Karpas-422 (cell line): ENCODE measurements at regions not wholly inside any gene's neighbourhood (a gene's known extent, or its start where the extent isn't known, plus 50 kb on each side); places are given as distances from the start of the nearest gene placed in this dataset.

Experiments
- DNase-seq: peaks from one replicate; pipeline ENCODE4 v3.0.0-alpha.2; 2015
- H2AFZ ChIP-seq: fragments of 200-600 bp; sonication (generic); 2 replicates; pipeline ENCODE4 v1.6.1; 2014; ENCODE audit warnings: antibody characterized with exemption, low read length, mixed read lengths
- H3K27ac ChIP-seq: fragments of 200-600 bp; sonication (generic); 2 replicates; pipeline ENCODE4 v1.5.1; 2014; ENCODE audit warnings: mild to moderate bottlenecking, low read length, moderate library complexity
- H3K27me3 ChIP-seq: fragments of 200-600 bp; sonication (generic); 2 replicates; pipeline ENCODE4 v1.6.1; 2014; ENCODE audit warnings: low read length, mixed read lengths
- H3K36me3 ChIP-seq: fragments of 200-600 bp; sonication (generic); 2 replicates; pipeline ENCODE4 v1.6.1; 2014; ENCODE audit warnings: low read length, mixed read lengths; ENCODE audit not compliant: insufficient read depth
- H3K4me1 ChIP-seq: fragments of 200-600 bp; sonication (generic); 2 replicates; pipeline ENCODE4 v1.6.1; 2014; ENCODE audit warnings: mild to moderate bottlenecking, low read length, mixed read lengths
- H3K4me2 ChIP-seq: fragments of 200-600 bp; sonication (generic); 2 replicates; pipeline ENCODE4 v1.6.1; 2014; ENCODE audit warnings: low read length, low read depth, mild to moderate bottlenecking; ENCODE audit not compliant: poor library complexity, severe bottlenecking
- H3K4me3 ChIP-seq: fragments of 200-600 bp; sonication (generic); 2 replicates; pipeline ENCODE4 v1.5.1; 2014; ENCODE audit warnings: mild to moderate bottlenecking, antibody characterized with exemption, low read length, mixed read lengths
- H3K79me2 ChIP-seq: fragments of 200-600 bp; sonication (generic); 2 replicates; pipeline ENCODE4 v1.6.1; 2014; ENCODE audit warnings: mild to moderate bottlenecking, low read length, mixed read lengths
- H3K9ac ChIP-seq: fragments of 200-600 bp; sonication (generic); 2 replicates; pipeline ENCODE4 v1.6.0; 2014; ENCODE audit warnings: low read length
- H3K9me2 ChIP-seq: fragments of 200-600 bp; sonication (generic), shearing (Covaris generic); replicated peaks from 2 replicates; pipeline ENCODE4 v1.6.0; 2014; ENCODE audit warnings: mild to moderate bottlenecking, low read length, moderate library complexity; ENCODE audit not compliant: insufficient read depth
- H3K9me3 ChIP-seq: fragments of 300-700, 200-600 bp; sonication (generic); 2 replicates; pipeline ENCODE4 v1.6.1; 2014; ENCODE audit warnings: low read length, mixed read lengths
- H4K20me1 ChIP-seq: fragments of 200-600 bp; sonication (generic); 2 replicates; pipeline ENCODE4 v1.6.1; 2014; ENCODE audit warnings: mild to moderate bottlenecking, antibody characterized with exemption, low read length, low read depth; ENCODE audit not compliant: insufficient read depth

- Histone ChIP-seq H3K9me2 (no peaks in the 10 kb centered on the region), H3K4me3 (no peak overlapping the region), H3K4me1 (no peaks in the 10 kb centered on the region), H3K27ac (no peak overlapping the region), H3K9me3 (no peaks in the 10 kb centered on the region), H3K27me3 (no peaks in the 10 kb centered on the region), H3K9ac (no peak overlapping the region), H3K79me2 (no peaks in the 10 kb centered on the region), H3K4me2 (no peak overlapping the region), H2AFZ (no peak overlapping the region), H4K20me1 (no peaks in the 10 kb centered on the region), H3K36me3 (no peaks in the 10 kb centered on the region)
- DNase-seq, result no peak
Measured at GRCh38 chr20:22529150-22530019, 55.0 kb downstream of the FOXA2 start.

- Histone ChIP-seq H2AFZ (no peak overlapping the region), H3K9me3 (no peaks in the 10 kb centered on the region), H3K9me2 (no peaks in the 10 kb centered on the region), H4K20me1 (no peaks in the 10 kb centered on the region), H3K4me2 (no peak overlapping the region), H3K27ac (no peak overlapping the region), H3K4me3 (no peak overlapping the region), H3K4me1 (no peaks in the 10 kb centered on the region), H3K79me2 (no peaks in the 10 kb centered on the region), H3K9ac (no peak overlapping the region), H3K27me3 (no peaks in the 10 kb centered on the region), H3K36me3 (no peaks in the 10 kb centered on the region)
- no peak for DNase-seq
Measured at GRCh38 chr20:22526512-22527012, 57.8 kb downstream of the FOXA2 start.

- H3K4me2 ChIP-seq, result no peak overlapping the region
- no peaks in the 10 kb centered on the region for H3K4me1 ChIP-seq
- no peak overlapping the region for H3K27ac ChIP-seq
- no peaks in the 10 kb centered on the region for H3K36me3 ChIP-seq
- DNase-seq, result no peak
- no peak overlapping the region for H3K4me3 ChIP-seq
- no peaks in the 10 kb centered on the region for H3K9me3 ChIP-seq
- no peaks in the 10 kb centered on the region for H3K9me2 ChIP-seq
- no peak overlapping the region for H2AFZ ChIP-seq
- H4K20me1 ChIP-seq, result no peaks in the 10 kb centered on the region
- H3K79me2 ChIP-seq, result no peaks in the 10 kb centered on the region
- no peak overlapping the region for H3K9ac ChIP-seq
- no peaks in the 10 kb centered on the region for H3K27me3 ChIP-seq
Measured at GRCh38 chr20:22525821-22526220, 58.6 kb downstream of the FOXA2 start.

- H3K9me2 ChIP-seq, result no peaks in the 10 kb centered on the region
- H3K36me3 ChIP-seq, result no peaks in the 10 kb centered on the region
- H3K79me2 ChIP-seq, result no peaks in the 10 kb centered on the region
- DNase-seq, result no peak
- no peak overlapping the region for H3K4me3 ChIP-seq
- H2AFZ ChIP-seq, result no peak overlapping the region
- no peaks in the 10 kb centered on the region for H3K4me1 ChIP-seq
- H4K20me1 ChIP-seq, result no peaks in the 10 kb centered on the region
- no peak overlapping the region for H3K4me2 ChIP-seq
- no peaks in the 10 kb centered on the region for H3K27me3 ChIP-seq
- H3K27ac ChIP-seq, result no peak overlapping the region
- no peak overlapping the region for H3K9ac ChIP-seq
- H3K9me3 ChIP-seq, result no peaks in the 10 kb centered on the region
Measured at GRCh38 chr20:22525069-22525820, 59.1 kb downstream of the FOXA2 start.

GRCh38 chr20:22524393-22525015, 59.9 kb downstream of the FOXA2 start:
- no peak for DNase-seq
- no peak overlapping the region for H3K4me2 ChIP-seq

GRCh38 chr20:22523499-22524392, 60.6 kb downstream of the FOXA2 start:
- Histone ChIP-seq H3K4me1 (no peaks in the 10 kb centered on the region), H2AFZ (no peak overlapping the region), H3K9me3 (no peaks in the 10 kb centered on the region), H3K9me2 (no peaks in the 10 kb centered on the region), H3K27ac (no peak overlapping the region), H3K4me3 (no peak overlapping the region), H3K79me2 (no peaks in the 10 kb centered on the region), H3K9ac (no peak overlapping the region), H3K36me3 (no peaks in the 10 kb centered on the region), H3K27me3 (no peaks in the 10 kb centered on the region), H4K20me1 (no peaks in the 10 kb centered on the region), H3K4me2 (no peak overlapping the region)
- no peak for DNase-seq

More at GRCh38 chr20:22524393-22525015, 59.9 kb downstream of the FOXA2 start:
- no peak overlapping the region for H3K27ac ChIP-seq
- H3K27me3 ChIP-seq, result no peaks in the 10 kb centered on the region
- H3K79me2 ChIP-seq, result no peaks in the 10 kb centered on the region
- H3K4me1 ChIP-seq, result no peaks in the 10 kb centered on the region
- no peaks in the 10 kb centered on the region for H3K9me3 ChIP-seq
- no peaks in the 10 kb centered on the region for H3K36me3 ChIP-seq
- H2AFZ ChIP-seq, result no peak overlapping the region
- H3K4me3 ChIP-seq, result no peak overlapping the region
- H3K9ac ChIP-seq, result no peak overlapping the region
- H4K20me1 ChIP-seq, result no peaks in the 10 kb centered on the region
- H3K9me2 ChIP-seq, result no peaks in the 10 kb centered on the region

GRCh38 chr20:22523128-22523498, 61.3 kb downstream of the FOXA2 start:
- no peaks in the 10 kb centered on the region for H3K9me2 ChIP-seq
- no peak for DNase-seq
- H3K36me3 ChIP-seq, result no peaks in the 10 kb centered on the region
- H3K27ac ChIP-seq, result no peak overlapping the region
- no peak overlapping the region for H3K4me3 ChIP-seq
- H3K9me3 ChIP-seq, result no peaks in the 10 kb centered on the region
- H2AFZ ChIP-seq, result no peak overlapping the region
- H4K20me1 ChIP-seq, result no peaks in the 10 kb centered on the region
- no peaks in the 10 kb centered on the region for H3K27me3 ChIP-seq
- H3K9ac ChIP-seq, result no peak overlapping the region
- no peaks in the 10 kb centered on the region for H3K4me1 ChIP-seq
- no peaks in the 10 kb centered on the region for H3K79me2 ChIP-seq
- no peak overlapping the region for H3K4me2 ChIP-seq
